Ishikawa (cell line): ENCODE measurements at regions not wholly inside any gene's neighbourhood (a gene's known extent, or its start where the extent isn't known, plus 50 kb on each side); places are given as distances from the start of the nearest gene placed in this dataset.

ENCODE experiments used
- CEBPB ChIP-seq: IDR thresholded peaks from 2 replicates; pipeline ENCODE4 v1.6.1; 2012
- CREB1 ChIP-seq: IDR thresholded peaks from 2 replicates; pipeline ENCODE4 v1.6.1; 2012; ENCODE audit warnings: low read depth
- EGR1 ChIP-seq: IDR thresholded peaks from 2 replicates; pipeline ENCODE4 v1.6.1; 2012
- EP300 ChIP-seq: IDR thresholded peaks from 2 replicates; pipeline ENCODE4 v1.6.1; 2012; ENCODE audit warnings: borderline replicate concordance
- FOXM1 ChIP-seq: IDR thresholded peaks from 2 replicates; pipeline ENCODE4 v1.6.1; 2012; ENCODE audit warnings: low read depth, borderline replicate concordance
- MAX ChIP-seq: IDR thresholded peaks from 2 replicates; pipeline ENCODE4 v1.6.1; 2012
- NFIC ChIP-seq: IDR thresholded peaks from 2 replicates; pipeline ENCODE4 v1.6.1; 2012
- RAD21 ChIP-seq: IDR thresholded peaks from 2 replicates; pipeline ENCODE4 v1.6.1; 2012; ENCODE audit warnings: low read depth
- REST ChIP-seq: IDR thresholded peaks from 2 replicates; pipeline ENCODE4 v1.6.1; 2012; ENCODE audit warnings: low read depth, mild to moderate bottlenecking
- TAF1 ChIP-seq: IDR thresholded peaks from 2 replicates; pipeline ENCODE4 v1.6.1; 2012; ENCODE audit warnings: low read depth, mild to moderate bottlenecking
- TCF12 ChIP-seq: IDR thresholded peaks from 2 replicates; pipeline ENCODE4 v1.6.1; 2012; ENCODE audit warnings: low read depth
- TEAD4 ChIP-seq: IDR thresholded peaks from 2 replicates; pipeline ENCODE4 v1.6.1; 2012
- USF1 ChIP-seq: IDR thresholded peaks from 2 replicates; pipeline ENCODE4 v1.6.1; 2012
- YY1 ChIP-seq: IDR thresholded peaks from 2 replicates; pipeline ENCODE4 v1.6.1; 2012; ENCODE audit warnings: low read depth
- ZBTB7A ChIP-seq: IDR thresholded peaks from 2 replicates; pipeline ENCODE4 v1.6.1; 2012; ENCODE audit warnings: low read depth

GRCh38 chr12:78641837-78642423, 222.6 kb upstream of the SYT1 start:
- TF ChIP-seq EGR1 (no peak), FOXM1 (no peak), NFIC (no peak), EP300 (no peak), CEBPB (no peak), ZBTB7A (no peak), REST (no peak), TAF1 (no peak), USF1 (no peak), MAX (no peak), TEAD4 (no peak), TCF12 (no peak)

GRCh38 chr12:78645956-78646355, 218.6 kb upstream of the SYT1 start:
- peak; percentile 80 for TF ChIP-seq CEBPB
- TF ChIP-seq EP300, result no peak

GRCh38 chr12:78651755-78652154, 212.8 kb upstream of the SYT1 start:
- TF ChIP-seq TAF1, result no peak
- no peak for TF ChIP-seq TEAD4
- no peak for TF ChIP-seq USF1
- no peak for TF ChIP-seq CEBPB
- no peak for TF ChIP-seq RAD21
- TF ChIP-seq EP300, result no peak
- no peak for TF ChIP-seq TCF12
- TF ChIP-seq NFIC, result no peak

- TF ChIP-seq RAD21, result no peak
- TF ChIP-seq USF1, result no peak
- TF ChIP-seq REST, result no peak
- no peak for TF ChIP-seq ZBTB7A
- no peak for TF ChIP-seq TEAD4
Measured at GRCh38 chr12:78666584-78666983, 198.0 kb upstream of the SYT1 start.

- TF ChIP-seq NFIC (0 out of 2 replicates have a peak, but pooled peaks have one; percentile 13), YY1 (no peak), TCF12 (no peak), FOXM1 (no peak), REST (no peak)
Measured at GRCh38 chr12:78671295-78671694, 193.3 kb upstream of the SYT1 start.

- TF ChIP-seq CEBPB (no peak), NFIC (no peak), EP300 (no peak), TAF1 (no peak), REST (no peak), CREB1 (no peak), RAD21 (no peak), FOXM1 (no peak), USF1 (no peak), TEAD4 (no peak), TCF12 (no peak), YY1 (no peak), MAX (no peak), ZBTB7A (no peak), EGR1 (no peak)
Measured at GRCh38 chr12:78672033-78672432, 192.5 kb upstream of the SYT1 start.
